Lower leg skin (tissue), 4 donors: ENCODE measurements at regions not wholly inside any gene's neighbourhood (a gene's known extent, or its start where the extent isn't known, plus 50 kb on each side); places are given as distances from the start of the nearest gene placed in this dataset.
A peak's percentile ranks its signal among the peaks of the same experiment; 100 is the strongest.

Experiments
- DNase-seq, 2 donors: peaks; one replicate each; pipeline ENCODE4 v3.0.0-alpha.2; 2019; ENCODE audit warnings: low spot score in 2 of 2
- H3K4me3 ChIP-seq: fragments of 200-600 bp; sonication (generic); 2 replicates; pipeline ENCODE4 v1.5.1; 2017; ENCODE audit warnings: mild to moderate bottlenecking, low read depth; ENCODE audit not compliant: poor library complexity, severe bottlenecking
- POLR2A ChIP-seq, 2 donors: fragments of 450-650 bp; IDR thresholded peaks; one replicate each; pipeline ENCODE4 v1.6.1; 2016 to 2017; ENCODE audit warnings: antibody characterized with exemption in 2 of 2, mild to moderate bottlenecking in 1 of 2, moderate library complexity in 1 of 2
- WGBS, 2 donors: methylation state at CpG; one replicate each; pipeline ENCODE4 v1.1.5; 2018; 5-methylcytosine and 5-hydroxymethylcytosine counted together
- intact Hi-C: fragments of 100-400 bp; cut with DNase I; formaldehyde crosslinking; loops from one replicate; pipeline ENCODE4 v1.15.0; 2023; ENCODE audit warnings: low total_unique reads
- TF ChIP-seq, protein P1 (sequence below), 3 donors: fragments of 450-650 bp; IDR thresholded peaks; one replicate each; pipeline ENCODE4 v1.5.1; 2016; ENCODE audit warnings: antibody characterized with exemption in 3 of 3, mild to moderate bottlenecking in 3 of 3, moderate library complexity in 2 of 3

DNA sequence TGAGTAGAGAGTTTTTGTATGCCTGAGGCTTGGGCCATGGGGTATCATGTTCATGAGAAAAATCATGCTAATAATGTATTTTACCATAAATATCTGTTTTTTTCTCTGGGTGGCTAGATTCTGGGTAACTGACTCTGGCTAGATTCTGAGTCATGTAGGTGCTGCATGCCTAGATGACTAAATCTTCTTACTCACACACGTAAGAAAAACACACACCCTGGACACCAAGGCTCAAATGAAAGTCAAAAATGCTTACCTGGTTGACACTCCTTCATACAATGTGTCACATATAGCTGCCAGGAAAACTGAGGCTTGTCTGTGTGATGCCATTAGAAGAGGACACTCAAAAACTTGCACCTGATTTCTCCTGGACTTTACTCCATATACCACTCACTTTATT is 597.4 kb upstream of the SLITRK1 start:
- DNase-seq: no peak
- TF ChIP-seq, protein P1, sequence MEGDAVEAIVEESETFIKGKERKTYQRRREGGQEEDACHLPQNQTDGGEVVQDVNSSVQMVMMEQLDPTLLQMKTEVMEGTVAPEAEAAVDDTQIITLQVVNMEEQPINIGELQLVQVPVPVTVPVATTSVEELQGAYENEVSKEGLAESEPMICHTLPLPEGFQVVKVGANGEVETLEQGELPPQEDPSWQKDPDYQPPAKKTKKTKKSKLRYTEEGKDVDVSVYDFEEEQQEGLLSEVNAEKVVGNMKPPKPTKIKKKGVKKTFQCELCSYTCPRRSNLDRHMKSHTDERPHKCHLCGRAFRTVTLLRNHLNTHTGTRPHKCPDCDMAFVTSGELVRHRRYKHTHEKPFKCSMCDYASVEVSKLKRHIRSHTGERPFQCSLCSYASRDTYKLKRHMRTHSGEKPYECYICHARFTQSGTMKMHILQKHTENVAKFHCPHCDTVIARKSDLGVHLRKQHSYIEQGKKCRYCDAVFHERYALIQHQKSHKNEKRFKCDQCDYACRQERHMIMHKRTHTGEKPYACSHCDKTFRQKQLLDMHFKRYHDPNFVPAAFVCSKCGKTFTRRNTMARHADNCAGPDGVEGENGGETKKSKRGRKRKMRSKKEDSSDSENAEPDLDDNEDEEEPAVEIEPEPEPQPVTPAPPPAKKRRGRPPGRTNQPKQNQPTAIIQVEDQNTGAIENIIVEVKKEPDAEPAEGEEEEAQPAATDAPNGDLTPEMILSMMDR (IDR thresholded peaks at IDR 0.05): no peak
- no peak for TF ChIP-seq POLR2A (IDR thresholded peaks at IDR 0.05)
- H3K4me3 ChIP-seq: no peak overlapping the region
- intact Hi-C loops: no loop called here
- 58 to 59% methylated on average over 1 of the region's 1 CpG for WGBS, 2 donors

DNA sequence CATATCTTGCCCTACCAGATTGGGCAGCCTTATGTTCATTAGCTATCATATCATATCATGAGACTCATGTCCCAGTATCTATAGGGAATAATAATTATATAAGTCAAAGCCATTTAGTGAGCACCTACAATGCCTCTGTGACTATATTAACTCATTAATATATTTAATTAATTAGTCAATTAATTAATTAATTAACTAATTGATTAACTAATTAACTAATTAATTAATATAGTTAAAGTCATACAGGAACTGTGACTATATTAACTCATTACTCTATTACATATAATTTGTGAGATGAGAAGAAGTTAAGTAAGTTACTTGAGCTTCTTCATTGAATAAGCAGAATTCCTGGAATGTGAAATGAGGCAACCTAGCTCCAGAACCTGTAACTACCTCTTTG is 588.3 kb upstream of the SLITRK1 start:
- intact Hi-C loops: no loop called here
- no peak for TF ChIP-seq POLR2A (IDR thresholded peaks at IDR 0.05)
- TF ChIP-seq, protein P1 (IDR thresholded peaks at IDR 0.05): no peak
- DNase-seq: no peak
- no peak overlapping the region for H3K4me3 ChIP-seq

DNA sequence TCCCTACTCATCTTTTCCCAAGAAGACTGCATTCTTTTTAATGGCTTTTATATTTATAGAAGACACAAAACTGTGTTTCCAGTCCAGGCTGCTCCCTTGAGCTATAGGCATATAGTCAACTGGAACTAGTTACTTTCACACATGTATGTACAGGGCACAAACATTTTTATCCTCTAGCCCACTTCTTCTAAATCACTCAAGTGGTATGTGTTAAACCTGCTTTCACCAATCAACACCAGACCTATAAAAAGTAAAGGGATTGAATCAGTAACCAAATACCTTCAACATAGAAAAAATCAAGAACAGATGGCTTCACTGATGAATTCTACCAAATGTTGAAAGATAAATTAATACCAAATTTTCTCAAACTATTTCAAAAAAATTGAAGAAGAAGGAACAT is 584.2 kb upstream of the SLITRK1 start:
- no peak for DNase-seq
- H3K4me3 ChIP-seq: no peak overlapping the region
- no peak for TF ChIP-seq POLR2A (IDR thresholded peaks at IDR 0.05)
- TF ChIP-seq, protein P1 (IDR thresholded peaks at IDR 0.05): no peak
- intact Hi-C loops: no loop called here

DNA sequence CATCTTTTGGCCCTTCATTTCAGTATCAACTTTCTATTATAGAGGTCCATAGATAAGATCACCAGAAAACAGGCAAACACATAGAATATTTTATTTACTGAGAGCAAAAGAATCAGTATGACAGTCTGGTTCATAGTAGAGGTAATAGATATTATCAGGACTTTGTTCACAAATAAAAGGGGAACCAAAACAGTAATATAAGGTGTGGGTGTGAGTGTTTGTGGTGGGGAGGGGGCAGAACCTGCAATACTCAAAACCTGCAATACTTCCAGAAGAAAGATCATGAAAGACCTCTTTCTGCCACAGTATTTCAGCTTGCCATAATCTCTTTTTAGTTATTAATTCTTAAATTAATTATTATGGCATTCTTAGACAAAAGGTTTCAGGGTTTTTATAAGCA is 578.7 kb upstream of the SLITRK1 start:
- no peak overlapping the region for H3K4me3 ChIP-seq
- intact Hi-C loops: no loop called here
- DNase-seq: no peak
- TF ChIP-seq, protein P1 (IDR thresholded peaks at IDR 0.05): no peak
- TF ChIP-seq POLR2A (IDR thresholded peaks at IDR 0.05): no peak

DNA sequence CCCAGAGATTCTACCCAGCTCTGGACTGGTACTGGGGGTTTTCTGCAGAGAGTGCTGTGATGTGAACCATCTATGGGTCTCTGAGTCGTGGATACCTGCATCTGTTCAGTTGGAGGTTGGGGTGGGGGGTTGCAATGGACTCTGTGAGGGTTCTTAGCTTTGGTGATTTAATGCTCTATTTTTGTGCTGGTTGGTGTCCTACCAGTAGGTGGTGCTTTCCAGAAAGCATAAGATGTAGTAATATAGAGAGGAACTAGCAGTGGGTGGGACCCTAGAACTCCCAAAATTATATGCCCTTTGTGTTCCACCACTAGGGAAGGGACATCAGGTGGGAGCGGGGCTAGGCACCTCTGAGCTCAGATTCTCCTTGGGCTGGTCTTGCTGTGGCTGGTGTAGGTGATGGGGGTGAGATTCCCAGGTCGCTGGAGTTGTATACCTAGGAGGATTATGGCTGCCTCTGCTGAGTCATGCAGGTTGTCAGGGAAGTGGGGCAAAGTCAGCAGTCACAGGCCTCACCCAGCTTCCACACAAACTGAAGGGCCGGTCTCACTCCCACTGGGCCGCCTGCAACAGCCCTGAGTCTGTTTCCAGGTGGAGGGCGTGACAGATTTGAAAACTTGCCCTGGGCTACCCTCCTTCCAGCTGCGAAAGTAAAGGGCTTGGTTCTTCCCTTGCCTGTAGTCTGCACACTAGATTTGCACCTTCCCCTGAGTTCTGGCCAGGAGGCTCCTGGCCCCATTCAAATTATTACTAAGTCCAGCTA is 573.0 kb upstream of the SLITRK1 start:
- no peak overlapping the region for H3K4me3 ChIP-seq
- DNase-seq: no peak
- WGBS, 2 donors: 69 to 80% methylated on average over 7 of the region's 7 CpGs
- intact Hi-C loops: no loop called here
- TF ChIP-seq, protein P1 (IDR thresholded peaks at IDR 0.05): no peak

DNA sequence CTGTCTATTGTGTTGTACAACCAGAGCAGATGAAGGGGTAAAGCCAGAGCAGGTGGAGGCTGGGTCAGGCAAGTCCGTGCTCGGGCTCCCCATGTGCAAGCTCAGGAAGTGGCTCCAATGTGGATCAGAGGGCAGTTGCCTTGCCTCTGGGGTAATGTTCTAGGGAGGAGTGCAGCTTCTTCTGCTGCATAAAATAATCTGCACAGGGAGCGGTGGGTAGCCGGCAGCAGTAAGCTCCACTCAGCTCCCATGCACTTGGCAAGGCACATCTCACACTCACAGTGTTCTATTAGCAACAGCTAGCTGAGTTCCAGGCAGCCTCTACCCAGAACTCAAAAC is 565.3 kb upstream of the SLITRK1 start:
- 42 to 78% methylated on average over 4 of the region's 4 CpGs for WGBS, 2 donors
- TF ChIP-seq, protein P1 (IDR thresholded peaks at IDR 0.05): no peak
- no peak for TF ChIP-seq POLR2A (IDR thresholded peaks at IDR 0.05)
- no peak for DNase-seq
- intact Hi-C loops: no loop called here
- H3K4me3 ChIP-seq: peak overlapping the region; percentile 11
